HG02610 (cell line): ENCODE measurements at regions not wholly inside any gene's neighbourhood (a gene's known extent, or its start where the extent isn't known, plus 50 kb on each side); places are given as distances from the start of the nearest gene placed in this dataset.
A peak's percentile ranks its signal among the peaks of the same experiment; 100 is the strongest.

ENCODE experiments used
- ATAC-seq: cut with Tn5 transposase; IDR thresholded peaks from one replicate; pipeline ENCODE4 v1.9.1; 2021; ENCODE audit warnings: mild to moderate bottlenecking, moderate library complexity; ENCODE audit not compliant: unreplicated experiment

DNA sequence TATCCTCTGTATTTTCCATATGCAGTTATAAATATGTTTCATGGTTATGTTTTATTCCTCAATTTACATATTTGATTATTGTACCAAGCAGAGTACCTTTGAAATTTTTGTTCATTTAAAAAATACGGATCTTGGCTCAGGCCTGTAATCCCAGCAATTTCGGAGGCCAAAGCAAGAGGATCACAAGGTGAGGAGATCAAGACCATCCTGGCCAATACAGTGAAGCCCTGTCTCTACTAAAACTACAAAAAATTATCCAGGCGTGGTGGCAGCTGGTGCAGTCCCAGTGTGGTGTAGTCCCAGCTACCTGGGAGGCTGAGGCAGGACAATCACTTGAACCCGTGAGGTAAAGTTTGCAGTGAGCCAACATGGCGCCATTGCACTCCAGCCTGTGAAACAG is 251.2 kb upstream of the TPTE start:
- peak; percentile 53 for ATAC-seq

DNA sequence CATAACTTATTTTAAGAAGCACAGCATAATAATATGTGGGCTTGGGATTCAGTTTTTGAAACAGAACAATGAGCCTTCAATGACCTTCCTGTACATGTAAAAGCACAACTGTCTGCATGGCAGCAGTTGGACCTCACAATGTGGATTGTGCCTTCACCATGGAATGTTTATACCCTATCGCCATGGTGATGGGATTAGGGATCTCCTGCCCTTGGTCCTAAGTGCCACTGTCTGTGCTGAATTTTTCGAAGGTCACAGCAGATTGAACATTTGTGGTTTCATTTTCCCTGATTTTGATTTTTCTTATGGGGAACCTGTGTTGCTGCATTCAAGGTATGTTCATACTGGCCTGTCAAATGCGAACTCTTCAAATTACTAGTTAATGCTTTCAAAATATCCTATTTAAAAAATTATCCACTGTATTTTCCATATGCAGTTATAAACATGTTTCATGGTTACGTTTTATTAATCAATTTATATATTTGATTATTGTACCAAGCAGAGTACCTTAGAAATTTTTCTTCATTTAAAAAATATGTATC is 249.6 kb upstream of the TPTE start:
- ATAC-seq, result peak; percentile 32

DNA sequence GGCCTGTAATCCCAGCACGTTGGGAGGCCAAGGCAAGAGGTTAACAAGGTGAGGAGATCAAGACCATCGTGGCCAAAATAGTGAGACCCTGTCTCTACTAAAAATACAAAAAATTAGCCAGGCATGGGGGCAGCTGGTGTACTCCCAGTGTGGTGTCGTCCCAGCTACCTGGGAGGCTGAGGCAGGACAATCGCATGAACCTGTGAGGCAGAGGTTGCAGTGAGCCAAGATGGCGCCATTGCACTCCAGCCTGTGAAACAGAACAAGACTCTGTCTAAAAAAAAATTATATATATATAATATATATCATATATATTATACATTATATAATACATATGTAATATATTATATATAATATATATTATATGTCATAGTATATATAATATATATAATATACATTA is 249.2 kb upstream of the TPTE start:
- ATAC-seq, result peak; percentile 81

DNA sequence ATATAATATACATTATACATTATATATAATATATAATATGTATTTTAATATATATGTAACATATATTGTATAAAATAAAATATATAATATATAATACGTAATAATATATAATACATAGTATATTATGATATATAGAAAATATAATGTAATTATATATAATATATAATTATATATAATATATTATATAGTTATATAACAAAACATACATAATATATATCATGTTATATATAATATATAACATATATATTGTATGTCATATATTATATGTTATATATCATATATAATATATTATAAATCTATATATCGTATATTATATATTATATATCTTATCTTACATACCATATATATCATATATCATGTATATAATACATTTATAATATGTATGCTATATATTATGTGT is 248.2 kb upstream of the TPTE start:
- no peak for ATAC-seq

DNA sequence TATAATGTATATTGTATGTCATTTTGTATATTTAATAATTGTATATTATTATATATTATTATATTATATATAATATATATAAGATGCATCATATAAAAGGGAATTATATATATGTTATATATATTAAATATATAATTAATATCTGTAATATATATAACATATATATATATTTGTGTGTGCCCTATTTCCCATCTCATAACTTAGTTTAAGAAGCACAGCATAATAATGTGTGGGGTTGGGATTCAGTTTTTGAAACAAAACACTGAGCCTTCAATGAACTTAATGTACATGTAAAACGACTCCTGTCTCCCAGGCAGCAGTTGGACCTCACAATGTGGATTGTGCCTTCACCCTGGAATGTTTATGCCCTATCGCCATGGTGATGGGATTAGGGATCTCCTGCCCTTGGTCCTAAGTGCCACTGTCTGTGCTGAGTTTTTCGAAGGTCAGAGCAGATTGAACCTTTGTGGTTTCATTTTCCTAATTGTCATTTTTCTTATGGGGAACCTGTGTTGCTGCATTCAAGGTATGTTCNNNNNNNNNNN is 247.5 kb upstream of the TPTE start:
- ATAC-seq, result peak; percentile 68
